SK-N-SH (cell line): ENCODE measurements at regions not wholly inside any gene's neighbourhood (a gene's known extent, or its start where the extent isn't known, plus 50 kb on each side); places are given as distances from the start of the nearest gene placed in this dataset.

Source experiments
- CTCF ChIA-PET: fragments of 300-600, 350-600 bp; formaldehyde crosslinking; extraction: SDS; loops from one replicate; lab custom pipeline; 2021; lab: Yijun Ruan, JAX
- POLR2A ChIA-PET: fragments of 350-600 bp; sonication (Branson Sonifier 250); formaldehyde crosslinking; extraction: SDS; loops from one replicate; lab custom pipeline; 2020; ENCODE audit warnings: antibody characterized with exemption, inconsistent platforms; lab: Yijun Ruan, JAX
- DNase-seq: peaks from one replicate; pipeline ENCODE4 v3.0.0; 2012
- H2AFZ ChIP-seq: fragments of 200-600 bp; sonication (generic); 2 replicates; pipeline ENCODE4 v1.8.1; 2016; ENCODE audit warnings: antibody characterized with exemption, mild to moderate bottlenecking, low read depth
- H3F3A ChIP-seq: fragments of 200-600 bp; sonication (generic); replicated peaks from 2 replicates; pipeline ENCODE3; 2016; ENCODE audit warnings: antibody characterized with exemption, mild to moderate bottlenecking; ENCODE audit not compliant: insufficient read depth
- H3K27ac ChIP-seq, 2 experiments: fragments of 200-500 bp in 1 of 2; fragments of 200-600 bp in 1 of 2; sonication (Bioruptor generic) in 1 of 2; sonication (generic), shearing (Covaris generic) in 1 of 2; 2 replicates each; pipeline versions ENCODE4 v1.5.1 to v1.6.1; 2014 to 2016; ENCODE audit warnings: low read depth in 2 of 2, inconsistent platforms in 1 of 2, low read length in 1 of 2, mild to moderate bottlenecking in 1 of 2, mixed read lengths in 1 of 2
- H3K27me3 ChIP-seq: fragments of 200-600 bp; sonication (generic), shearing (Covaris generic); 2 replicates; pipeline ENCODE4 v1.6.1; 2016; ENCODE audit warnings: mixed run types; ENCODE audit not compliant: insufficient read depth
- H3K36me3 ChIP-seq, 2 experiments: fragments of 200-500 bp in 1 of 2; fragments of 200-600 bp in 1 of 2; sonication (Bioruptor generic) in 1 of 2; sonication (generic) in 1 of 2; replicated peaks in 1 of 2; 2 replicates each; pipeline versions ENCODE3 to v1.5.1; 2014 to 2016; ENCODE audit warnings: low read length in 1 of 2, mild to moderate bottlenecking in 1 of 2; ENCODE audit not compliant: insufficient read depth in 2 of 2, control insufficient read depth in 1 of 2
- H3K4me1 ChIP-seq, 2 experiments: fragments of 200-500 bp in 1 of 2; fragments of 200-600 bp in 1 of 2; sonication (Bioruptor generic) in 1 of 2; sonication (generic), shearing (Covaris generic) in 1 of 2; 2 replicates each; pipeline versions ENCODE4 v1.5.1 to v1.6.1; 2014 to 2016; ENCODE audit warnings: low read depth in 1 of 2, low read length in 1 of 2, mixed run types in 1 of 2; ENCODE audit not compliant: insufficient read depth in 2 of 2, control insufficient read depth in 1 of 2
- H3K4me2 ChIP-seq: fragments of 200-600 bp; sonication (generic), shearing (Covaris generic); 2 replicates; pipeline ENCODE4 v1.6.1; 2017; ENCODE audit warnings: mixed run types
- H3K4me3 ChIP-seq, 2 experiments: fragments of 200-500 bp in 1 of 2; fragments of 200-600 bp in 1 of 2; sonication (Bioruptor generic) in 1 of 2; sonication (generic), shearing (Covaris generic) in 1 of 2; 2 replicates each; pipeline versions ENCODE4 v1.5.1 to v1.8.1; 2014 to 2016; ENCODE audit warnings: low read depth in 2 of 2, inconsistent platforms in 1 of 2, low read length in 1 of 2, mild to moderate bottlenecking in 1 of 2, mixed read lengths in 1 of 2, moderate library complexity in 1 of 2
- H3K79me2 ChIP-seq: fragments of 200-600 bp; sonication (generic); 2 replicates; pipeline ENCODE4 v1.8.1; 2017; ENCODE audit warnings: mild to moderate bottlenecking; ENCODE audit not compliant: insufficient read depth
- H3K9ac ChIP-seq: fragments of 200-600 bp; sonication (generic); 2 replicates; pipeline ENCODE4 v1.6.1; 2017; ENCODE audit warnings: mixed run types
- H3K9me2 ChIP-seq: fragments of 200-600 bp; sonication (generic); 2 replicates; pipeline ENCODE4 v1.6.1; 2017; ENCODE audit warnings: mixed run types
- H3K9me3 ChIP-seq: fragments of 200-600 bp; sonication (generic); 2 replicates; pipeline ENCODE4 v1.6.1; 2017; ENCODE audit warnings: mixed run types, mild to moderate bottlenecking, moderate library complexity
- H4K20me1 ChIP-seq: fragments of 200-600 bp; sonication (generic); 2 replicates; pipeline ENCODE4 v1.6.1; 2017; ENCODE audit warnings: mild to moderate bottlenecking, mixed run types; ENCODE audit not compliant: insufficient read depth
- EZH2phosphoT487 ChIP-seq: fragments of 200-600 bp; sonication (generic); IDR thresholded peaks from 2 replicates; pipeline ENCODE4 v1.6.1; 2017; ENCODE audit warnings: low read depth, mixed run types, mild to moderate bottlenecking, antibody characterized with exemption, moderate library complexity, borderline replicate concordance
- FOXM1 ChIP-seq: IDR thresholded peaks from 2 replicates; pipeline ENCODE4 v1.4.0; 2012; ENCODE audit warnings: low read depth, mild to moderate bottlenecking
- GABPA ChIP-seq: IDR thresholded peaks from 2 replicates; pipeline ENCODE4 v1.4.0; 2012; ENCODE audit warnings: low read depth, mild to moderate bottlenecking
- JUND ChIP-seq: IDR thresholded peaks from 2 replicates; pipeline ENCODE4 v1.4.0; 2012
- MXI1 ChIP-seq: IDR thresholded peaks from 2 replicates; pipeline ENCODE4 v1.6.1; 2012; ENCODE audit warnings: mild to moderate bottlenecking, low read depth, low read length, improper control_type of control experiment
- POLR2AphosphoS5 ChIP-seq: IDR thresholded peaks from 2 replicates; pipeline ENCODE4 v1.6.1; 2012; ENCODE audit warnings: low read depth, low read length
- RAD21 ChIP-seq: IDR thresholded peaks from 2 replicates; pipeline ENCODE4 v1.6.1; 2012; ENCODE audit warnings: mild to moderate bottlenecking, low read length
- REST ChIP-seq: IDR thresholded peaks from 2 replicates; pipeline ENCODE4 v1.6.1; 2012; ENCODE audit warnings: mild to moderate bottlenecking, low read depth, low read length, moderate library complexity
- RFX5 ChIP-seq: IDR thresholded peaks from 2 replicates; pipeline ENCODE4 v1.6.1; 2012; ENCODE audit warnings: mild to moderate bottlenecking, improper control_type of control experiment, low read length
- RXRA ChIP-seq: IDR thresholded peaks from 2 replicates; pipeline ENCODE4 v1.4.0; 2012; ENCODE audit warnings: low read depth, mild to moderate bottlenecking, borderline replicate concordance
- SIN3A ChIP-seq: IDR thresholded peaks from 2 replicates; pipeline ENCODE4 v1.6.1; 2012; ENCODE audit warnings: low read depth, mild to moderate bottlenecking, low read length, moderate library complexity, borderline replicate concordance
- TAF1 ChIP-seq: IDR thresholded peaks from 2 replicates; pipeline ENCODE4 v1.6.1; 2012; ENCODE audit warnings: low read depth, mild to moderate bottlenecking, low read length, moderate library complexity, borderline replicate concordance
- ZBTB33 ChIP-seq: IDR thresholded peaks from 2 replicates; pipeline ENCODE4 v1.4.0; 2012; ENCODE audit warnings: low read depth, borderline replicate concordance
- WGBS: methylation state at CpG from one replicate; pipeline ENCODE4 v1.1.6; 2017; ENCODE audit warnings: low lambda C conversion rate; 5-methylcytosine and 5-hydroxymethylcytosine counted together

GRCh38 chr4:175511861-175512260 lies 300.2 kb downstream of the GPM6A start:
- H3K9ac ChIP-seq = no peak overlapping the region
- H3K9me2 ChIP-seq = no peaks in the 10 kb centered on the region
- no peak overlapping the region for H2AFZ ChIP-seq
- TF ChIP-seq TAF1 (no peak), MXI1 (no peak), EZH2phosphoT487 (no peak), RAD21 (no peak), ZBTB33 (no peak), REST (no peak), JUND (no peak)
- H3K27me3 ChIP-seq = no peaks in the 10 kb centered on the region
- 82% methylated on average over 1 of the region's 1 CpG for WGBS
- no peaks in the 10 kb centered on the region for H3F3A ChIP-seq
- H3K9me3 ChIP-seq = no peaks in the 10 kb centered on the region
- H3K4me2 ChIP-seq = no peak overlapping the region
- H3K27ac ChIP-seq = no peak overlapping the region
- no peak overlapping the region for H3K4me3 ChIP-seq
- POLR2A ChIA-PET = no interaction called here
- H4K20me1 ChIP-seq = no peaks in the 10 kb centered on the region
- no peaks in the 10 kb centered on the region for H3K79me2 ChIP-seq
- CTCF ChIA-PET = no interaction called here
- H3K36me3 ChIP-seq = no peaks in the 10 kb centered on the region
- no peaks in the 10 kb centered on the region for H3K4me1 ChIP-seq
- DNase-seq = no peak

- no peak overlapping the region for H2AFZ ChIP-seq
- ChIA-PET POLR2A (no interaction called here), CTCF (interaction anchor here (0.7 kb wide), 1 partner anchor 24 kb away, joined by 3 read pairs; no protein-coding TSS in a partner anchor)
- no peaks in the 10 kb centered on the region for H3K79me2 ChIP-seq
- no peak for DNase-seq
- no peaks in the 10 kb centered on the region for H3F3A ChIP-seq
- no peak overlapping the region for H3K27ac ChIP-seq
- WGBS = 31% methylated on average over 5 of the region's 5 CpGs
- H4K20me1 ChIP-seq = no peaks in the 10 kb centered on the region
- no peaks in the 10 kb centered on the region for H3K9me2 ChIP-seq
- H3K36me3 ChIP-seq = no peaks in the 10 kb centered on the region
- H3K4me2 ChIP-seq = no peak overlapping the region
- H3K4me3 ChIP-seq = no peak overlapping the region
- H3K9me3 ChIP-seq = no peaks in the 10 kb centered on the region
- no peak overlapping the region for H3K9ac ChIP-seq
- TF ChIP-seq EZH2phosphoT487 (no peak), RXRA (no peak), GABPA (no peak), SIN3A (no peak), FOXM1 (no peak), MXI1 (no peak), POLR2AphosphoS5 (no peak), RFX5 (no peak)
- H3K4me1 ChIP-seq = no peaks in the 10 kb centered on the region
- no peaks in the 10 kb centered on the region for H3K27me3 ChIP-seq
Observed at GRCh38 chr4:175514174-175514573, 297.9 kb downstream of the GPM6A start.
